ENCODE measurements at regions not wholly inside any gene's neighbourhood (a gene's known extent, or its start where the extent isn't known, plus 50 kb on each side); places are given as distances from the start of the nearest gene placed in this dataset.
"Not testable (repeated sequence)": the region's sequence is repeated elsewhere in the genome, so short reads cannot be mapped to it uniquely, and the experiment has no call there.

DNA sequence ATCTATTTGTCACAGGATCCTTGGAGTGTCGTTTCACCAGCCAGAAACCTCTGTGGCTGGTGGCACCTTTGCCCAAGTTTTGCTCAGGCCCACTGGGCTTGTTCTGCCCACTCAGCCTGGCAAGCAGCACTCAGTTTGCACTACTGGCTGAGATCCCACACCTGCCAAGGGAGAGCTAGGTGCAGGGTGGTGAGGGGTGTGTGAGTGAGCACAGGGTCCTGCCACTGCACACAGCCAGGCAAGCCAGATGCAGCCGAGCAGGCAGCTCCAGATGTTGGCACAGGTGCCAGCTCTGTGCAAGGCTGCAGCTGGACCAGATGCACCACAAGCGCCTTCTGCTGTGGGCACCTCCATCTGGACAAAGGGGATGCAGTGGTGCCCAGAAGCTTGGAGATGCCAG is 281.7 kb upstream of the UBE2E3 start:
- DNase-seq, result no peak

GRCh38 chr2:180695586-180696401 is 284.6 kb upstream of the UBE2E3 start:
- DNase-seq, result peak in 1 of 3 donors; percentile 31

DNA sequence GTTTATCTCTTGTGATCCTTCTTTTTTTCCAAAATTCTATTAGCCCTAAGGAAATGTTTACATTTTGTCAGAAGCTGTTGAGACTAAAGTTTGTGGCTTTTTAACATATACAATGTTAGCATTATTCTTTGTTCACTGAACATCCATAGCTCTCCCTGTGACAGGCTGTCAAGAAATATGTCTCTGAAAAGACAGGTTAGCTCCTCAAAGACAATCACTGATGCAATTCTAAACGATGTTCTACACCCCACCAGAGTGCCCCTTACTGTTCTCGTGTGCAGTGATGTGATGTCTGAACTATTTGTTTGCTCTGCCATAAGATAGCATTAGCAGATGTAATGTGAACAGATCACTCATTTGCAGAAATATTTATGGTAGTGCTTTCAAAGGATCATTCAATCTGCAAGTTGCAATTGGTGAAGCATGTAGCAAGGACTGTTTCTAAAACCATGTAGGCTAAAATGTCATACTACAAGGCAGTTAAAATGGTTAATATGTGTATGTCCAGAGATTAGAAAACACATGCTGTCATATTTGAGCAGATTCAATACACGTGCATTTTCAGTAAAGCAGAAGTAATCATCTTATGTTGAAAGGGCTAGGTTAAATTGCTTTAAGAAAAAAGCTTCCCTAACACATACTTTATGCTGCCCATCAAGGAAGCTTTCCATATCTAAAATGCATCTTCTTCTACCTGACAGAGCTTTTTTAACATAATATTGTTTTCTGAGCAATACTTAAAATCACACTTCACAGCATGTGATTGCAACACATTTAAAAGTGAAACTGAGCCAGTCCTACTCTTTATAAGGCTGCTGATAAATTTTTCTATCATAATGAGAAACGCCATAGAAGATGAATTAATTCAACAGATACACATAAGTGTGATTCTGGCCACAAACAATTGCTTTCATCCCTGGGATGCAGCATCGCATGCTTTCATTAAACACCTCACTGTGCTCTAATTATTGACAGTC is 285.7 kb upstream of the UBE2E3 start:
- DNase-seq, result peak in 1 of 3 donors; percentile 39

GRCh38 chr2:180692322-180692721 is 288.1 kb upstream of the UBE2E3 start:
- DNase-seq, result no peak

DNA sequence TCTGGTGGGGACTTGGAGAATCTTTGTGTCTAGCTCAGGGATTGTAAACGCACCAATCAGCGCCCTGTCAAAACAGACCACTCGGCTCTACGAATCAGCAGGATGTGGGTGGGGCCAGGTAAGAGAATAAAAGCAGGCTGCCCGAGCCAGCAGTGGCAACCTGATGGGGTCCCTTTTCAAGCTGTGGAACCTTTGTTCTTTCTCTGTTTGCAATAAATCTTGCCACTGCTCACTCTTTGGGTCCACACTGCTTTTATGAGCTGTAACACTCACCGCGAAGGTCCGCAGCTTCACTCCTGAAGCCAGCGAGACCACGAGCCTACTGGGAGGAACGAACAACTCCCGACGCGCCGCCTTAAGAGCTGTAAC is 288.6 kb upstream of the UBE2E3 start:
- DNase-seq, result not testable (repeated sequence)

GRCh38 chr2:180691186-180691854 is 289.1 kb upstream of the UBE2E3 start:
- not testable (repeated sequence) for DNase-seq

DNA sequence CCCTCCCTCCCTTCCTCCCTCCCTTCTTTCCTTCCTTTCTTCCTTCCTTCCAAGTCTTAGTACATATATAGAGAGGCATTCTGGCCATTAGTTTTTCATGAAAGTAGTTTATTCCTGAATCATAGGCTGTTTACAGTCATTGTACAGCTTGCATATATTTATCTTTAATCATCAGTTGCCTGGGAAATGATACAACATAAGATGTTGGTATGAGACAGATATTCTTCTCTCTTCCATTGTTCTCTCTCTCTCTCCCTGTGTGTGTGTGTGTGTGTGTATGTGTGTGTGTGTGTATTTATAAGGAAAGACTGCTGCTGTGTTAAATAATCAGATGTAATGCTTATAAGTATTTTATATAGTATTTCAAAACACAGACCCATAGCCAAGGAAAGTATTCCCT is 289.8 kb upstream of the UBE2E3 start:
- no peak for DNase-seq

DNA sequence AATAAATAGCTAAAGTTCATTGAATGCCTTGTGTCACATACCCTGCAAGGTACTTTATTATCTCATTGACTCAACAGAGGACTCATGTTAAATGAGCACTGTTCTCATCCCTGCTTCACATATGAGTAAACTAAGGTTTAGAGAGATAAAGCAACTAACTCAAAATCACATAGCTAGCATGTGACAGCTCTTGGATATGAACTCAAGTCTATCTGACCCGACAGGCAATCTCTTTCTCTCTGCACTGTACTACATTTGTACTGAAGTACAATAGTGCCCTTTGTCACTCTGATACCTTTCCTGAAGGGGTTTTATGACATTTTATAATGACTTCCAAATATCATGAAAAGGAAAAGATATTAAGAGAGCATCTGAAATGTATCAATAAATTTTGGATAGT is 297.5 kb upstream of the UBE2E3 start:
- DNase-seq, result no peak

DNA sequence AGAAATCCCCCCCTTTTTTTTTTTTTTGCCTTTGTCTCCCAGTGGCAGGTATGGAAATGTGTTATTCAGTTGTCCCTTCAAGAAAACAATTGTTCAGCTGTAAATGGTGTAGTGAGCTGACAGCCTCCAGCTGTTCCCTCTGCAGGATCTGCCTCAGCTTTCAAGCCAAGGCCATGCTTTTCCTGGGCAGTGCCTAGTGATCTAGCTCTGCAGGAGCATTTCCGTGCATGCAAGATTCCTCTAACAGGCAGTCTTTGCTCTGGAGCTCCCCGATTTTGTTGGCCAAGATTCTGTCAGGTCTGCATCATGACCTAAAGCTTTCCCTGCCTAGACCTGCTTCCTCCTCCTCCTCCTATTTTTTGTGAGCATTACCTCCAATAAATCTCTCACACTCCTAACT is 300.7 kb upstream of the UBE2E3 start:
- no peak for DNase-seq

DNA sequence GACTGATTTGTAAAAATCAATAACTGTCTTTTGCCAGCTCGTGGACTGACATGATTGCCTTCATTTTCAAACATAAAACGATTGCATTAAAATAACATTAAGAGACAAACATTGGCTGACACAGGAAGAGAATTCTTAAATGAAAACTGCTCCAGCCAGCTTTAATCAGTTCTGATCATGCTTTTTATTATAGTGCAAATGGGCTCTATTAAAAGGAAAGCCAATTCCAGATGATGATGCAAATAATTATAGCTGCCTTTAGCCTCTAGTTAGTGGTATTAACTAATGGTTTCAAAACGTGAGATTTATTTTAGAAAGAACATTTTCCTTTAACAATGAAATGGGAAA is 301.8 kb upstream of the UBE2E3 start:
- no peak for DNase-seq

DNA sequence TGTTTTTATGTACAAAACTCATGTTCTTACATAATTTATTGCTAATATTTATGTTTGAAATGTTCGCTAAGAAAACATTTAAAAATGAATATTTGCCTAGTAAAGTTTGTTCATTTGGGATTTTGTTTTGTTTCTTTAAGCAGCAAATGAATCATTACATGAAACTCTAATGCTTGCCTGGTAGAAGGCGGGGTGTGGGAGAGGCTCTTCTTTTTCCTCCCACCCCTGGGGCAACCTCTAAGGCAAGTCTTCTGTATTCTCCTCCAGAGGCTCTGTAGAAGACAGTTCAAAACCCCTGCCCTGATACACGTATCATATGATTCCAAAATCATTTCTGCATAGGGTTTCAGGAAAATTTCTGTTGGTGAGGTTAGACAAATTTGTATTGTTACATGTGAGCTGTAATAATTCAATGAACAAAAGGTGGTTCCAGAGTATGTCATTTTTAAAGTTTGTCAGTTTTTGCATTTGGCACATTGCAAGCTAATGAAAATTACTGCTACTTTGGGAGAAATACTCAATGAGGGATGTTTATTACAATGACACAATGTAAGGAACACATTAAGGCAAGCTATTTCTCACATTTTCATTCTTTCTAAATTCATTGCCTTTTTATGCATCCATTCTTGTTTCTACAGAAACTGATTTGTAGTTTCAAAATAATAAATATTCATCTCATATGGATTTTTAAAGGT is 302.3 kb upstream of the UBE2E3 start:
- no peak for DNase-seq

- DNase-seq, result no peak
Measured at GRCh38 chr2:180677200-180677599, 303.2 kb upstream of the UBE2E3 start.

GRCh38 chr2:180676520-180677025 is 303.8 kb upstream of the UBE2E3 start:
- no peak for DNase-seq

DNA sequence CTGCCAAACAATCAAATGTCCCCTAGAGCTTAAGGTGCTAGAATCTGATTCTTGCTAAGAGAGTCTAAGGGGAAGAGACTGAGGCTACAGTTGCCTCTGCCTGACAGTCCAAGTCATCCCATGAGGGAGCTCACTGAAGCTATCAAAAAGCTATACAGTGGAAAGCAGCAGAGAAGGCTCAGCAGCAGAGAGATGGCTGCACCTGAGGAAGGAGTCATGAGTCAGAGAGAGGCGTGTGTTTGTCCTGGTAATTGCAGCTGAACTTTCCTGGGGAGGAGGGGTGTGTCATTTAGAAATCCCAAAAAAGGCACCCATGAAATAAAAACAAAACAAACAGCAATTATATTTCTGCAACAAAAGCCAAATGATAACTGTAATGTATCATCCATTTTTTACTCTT is 305.2 kb upstream of the UBE2E3 start:
- DNase-seq, result no peak

- no peak for DNase-seq
Measured at GRCh38 chr2:180672377-180672776, 308.0 kb upstream of the UBE2E3 start.

GRCh38 chr2:180670302-180671003 is 310.0 kb upstream of the UBE2E3 start:
- DNase-seq, result no peak

DNA sequence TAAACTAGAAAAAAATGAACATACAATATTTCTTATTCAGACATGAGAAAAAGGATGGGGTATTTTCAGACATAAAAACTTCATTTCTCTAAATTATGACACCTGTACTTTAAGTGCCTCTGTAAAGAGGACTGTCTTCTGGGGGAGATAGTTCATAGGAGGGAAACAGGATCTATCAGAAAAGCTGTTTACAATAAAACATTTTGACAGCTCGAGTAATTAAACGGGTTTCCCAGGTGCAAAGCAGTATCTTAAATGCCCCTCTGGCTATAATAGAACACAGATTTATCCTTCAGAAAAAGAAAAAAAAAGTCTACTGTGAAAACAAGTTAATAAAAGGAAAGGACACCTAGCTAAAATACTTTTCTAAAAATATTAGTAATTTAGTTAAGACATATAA is 311.4 kb upstream of the UBE2E3 start:
- DNase-seq, result no peak

DNA sequence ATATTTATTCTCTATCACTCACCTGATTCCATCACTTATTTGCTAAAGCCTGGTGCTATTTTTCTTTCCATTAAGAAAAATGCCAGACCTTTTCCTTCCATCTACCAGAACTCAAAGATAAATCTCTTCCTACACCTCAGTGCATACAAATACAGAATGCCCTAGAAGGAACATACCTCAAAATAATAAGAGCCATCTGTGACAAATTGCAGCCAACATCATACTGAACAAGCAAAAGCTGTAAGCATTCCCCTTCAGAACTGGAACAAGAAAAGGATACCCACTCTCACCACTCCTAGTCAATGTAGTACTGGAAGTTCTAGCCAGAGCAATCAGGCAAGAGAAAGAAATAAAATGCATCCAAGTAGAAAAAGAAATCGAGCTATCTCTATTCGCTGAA is 315.9 kb upstream of the UBE2E3 start:
- DNase-seq, result no peak

DNA sequence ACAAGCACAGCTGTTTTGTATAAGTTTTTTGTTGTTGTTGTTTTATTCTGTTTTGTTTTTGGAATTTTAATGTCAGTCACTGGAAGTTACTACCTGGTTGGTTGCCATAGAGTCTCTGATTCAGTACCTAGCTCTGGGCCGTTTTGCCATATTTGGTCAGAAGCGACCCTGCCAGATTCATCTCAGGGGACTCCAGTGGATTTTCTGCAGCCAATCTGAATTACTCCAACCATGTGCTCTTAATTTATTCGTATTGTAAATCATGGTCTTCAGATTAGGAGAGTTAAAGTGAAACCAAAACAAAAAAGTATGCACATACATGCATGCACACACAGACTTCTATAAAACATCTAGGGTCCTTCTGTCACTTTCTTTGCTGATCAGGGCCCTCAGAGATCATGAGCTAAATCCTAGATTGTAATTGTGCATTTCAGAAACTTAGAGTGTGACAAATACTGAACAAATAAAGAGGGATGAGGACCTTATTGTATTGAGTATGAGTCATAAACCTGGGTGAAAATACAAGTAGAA is 317.4 kb upstream of the UBE2E3 start:
- DNase-seq, result peak; percentile 50 to 81 (median 57)

DNA sequence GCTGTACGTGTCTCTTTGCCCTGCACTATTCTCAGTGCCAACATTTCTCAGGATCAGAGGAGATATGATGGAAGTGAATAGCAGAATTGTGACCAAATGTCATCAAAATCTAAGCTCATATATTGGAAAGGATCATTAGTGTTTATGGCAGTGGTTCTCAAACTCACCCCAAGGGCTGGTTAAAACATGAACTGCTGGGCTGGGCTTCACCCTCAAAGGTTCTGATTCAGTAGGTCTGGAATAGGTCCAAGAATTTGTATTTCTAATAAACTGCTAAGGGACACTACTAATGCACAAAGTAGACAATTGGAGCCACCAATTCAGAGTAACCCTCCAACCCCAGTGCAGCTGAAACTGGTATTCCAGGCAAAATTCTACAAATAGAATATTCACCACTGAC is 317.9 kb upstream of the UBE2E3 start:
- DNase-seq, result peak in 1 of 3 donors; percentile 19

GRCh38 chr2:180661686-180662030 is 318.7 kb upstream of the UBE2E3 start:
- no peak for DNase-seq
